HCT116 (cell line): ENCODE measurements at regions not wholly inside any gene's neighbourhood (a gene's known extent, or its start where the extent isn't known, plus 50 kb on each side); places are given as distances from the start of the nearest gene placed in this dataset.

Experiments used
- ATAC-seq: fragments of 200-7000 bp; cut with Tn5 transposase; 2 replicates; pipeline ENCODE4 v1.9.1; 2020; ENCODE audit warnings: mild to moderate bottlenecking, moderate library complexity
- BruUV-seq: library from RNA; stranded (reverse); fragments of 400-500 nt; replicated peaks from 2 replicates; lab custom pipeline; 2021; lab: Mats Ljungman, UMichigan
- CTCF ChIA-PET: fragments of 300-600 bp; sonication (Branson Sonifier 250); formaldehyde crosslinking; loops from one replicate; lab custom pipeline; 2021; ENCODE audit warnings: antibody characterized with exemption; lab: Charles Lee
- POLR2A ChIA-PET: fragments of 300-600, 350-600 bp; sonication (Branson Sonifier 250); formaldehyde crosslinking; loops from one replicate; lab custom pipeline; 2021; ENCODE audit warnings: antibody characterized with exemption; lab: Charles Lee
- RAD21 ChIA-PET, 2 experiments: fragments of 300-600 bp; sonication (Branson Sonifier 250); formaldehyde crosslinking; loops; one replicate each; lab custom pipeline; 2023; ENCODE audit warnings: low total read pairs in 2 of 2; ENCODE audit not compliant: uncharacterized antibody in 2 of 2, unreplicated experiment in 2 of 2, low non-redundant PET in 1 of 2; lab: Charles Lee
- DNase-seq: peaks from one replicate; pipeline ENCODE4 v3.0.0-alpha.2; 2010; ENCODE audit warnings: low read depth, low spot score
- H2AFZ ChIP-seq: fragments of 200-600 bp; shearing (Covaris generic), sonication (generic); 2 replicates; pipeline ENCODE4 v1.6.1; 2017; ENCODE audit warnings: low read depth, mixed run types, mixed read lengths, antibody characterized with exemption, low read length; ENCODE audit not compliant: poor library complexity, severe bottlenecking
- H3K27ac ChIP-seq: 2 replicates; pipeline ENCODE4 v1.5.1; 2012; ENCODE audit warnings: low read depth, low read length
- H3K27me3 ChIP-seq: fragments of 200-600 bp; sonication (generic); 2 replicates; pipeline ENCODE4 v1.6.1; 2016; ENCODE audit warnings: mixed run types, low read length, mixed read lengths; ENCODE audit not compliant: insufficient read depth
- H3K36me3 ChIP-seq, 2 experiments: fragments of 200-500 bp in 1 of 2; fragments of 200-600 bp in 1 of 2; sonication (Bioruptor generic) in 1 of 2; sonication (generic) in 1 of 2; 2 replicates each; pipeline versions ENCODE4 v1.5.1 to v1.6.1; 2014 to 2016; ENCODE audit warnings: low read length in 2 of 2, inconsistent platforms in 1 of 2, mixed read lengths in 1 of 2, mixed run types in 1 of 2; ENCODE audit not compliant: insufficient read depth in 2 of 2, control insufficient read depth in 1 of 2
- H3K4me1 ChIP-seq, 2 experiments: fragments of 200-600 bp in 1 of 2; sonication (generic) in 1 of 2; 2 replicates each; pipeline versions ENCODE4 v1.5.1 to v1.6.1; 2012 to 2017; ENCODE audit warnings: low read length in 2 of 2, inconsistent platforms in 1 of 2, mild to moderate bottlenecking in 1 of 2, mixed read lengths in 1 of 2, mixed run types in 1 of 2, moderate library complexity in 1 of 2; ENCODE audit not compliant: insufficient read depth in 2 of 2, control insufficient read depth in 1 of 2
- H3K4me2 ChIP-seq: fragments of 200-600 bp; sonication (generic); 2 replicates; pipeline ENCODE4 v1.6.1; 2017; ENCODE audit warnings: mixed run types, low read length, mixed read lengths
- H3K4me3 ChIP-seq, 2 experiments: fragments of 200-600 bp in 1 of 2; sonication (generic) in 1 of 2; replicated peaks in 1 of 2; 2 replicates each; pipeline ENCODE4 v1.5.1; 2011 to 2016; ENCODE audit warnings: low read length in 2 of 2, control low read depth in 1 of 2, low read depth in 1 of 2, mild to moderate bottlenecking in 1 of 2, mixed read lengths in 1 of 2, mixed run types in 1 of 2
- H3K79me2 ChIP-seq: fragments of 200-600 bp; sonication (generic); 2 replicates; pipeline ENCODE4 v1.6.1; 2017; ENCODE audit warnings: mild to moderate bottlenecking, mixed run types, low read length, moderate library complexity, mixed read lengths; ENCODE audit not compliant: insufficient read depth
- H3K9ac ChIP-seq: fragments of 200-600 bp; sonication (generic); 2 replicates; pipeline ENCODE4 v1.6.1; 2016; ENCODE audit warnings: low read length, mixed read lengths
- H3K9me2 ChIP-seq: fragments of 200-600 bp; sonication (generic), shearing (Covaris generic); 2 replicates; pipeline ENCODE4 v1.6.1; 2017; ENCODE audit warnings: mixed run types, mild to moderate bottlenecking, moderate library complexity; ENCODE audit not compliant: insufficient read depth
- H3K9me3 ChIP-seq, 2 experiments: fragments of 200-500 bp in 1 of 2; fragments of 200-600 bp in 1 of 2; sonication (Bioruptor generic) in 1 of 2; sonication (generic) in 1 of 2; 2 replicates each; pipeline ENCODE4 v1.6.1; 2014 to 2017; ENCODE audit warnings: low read length in 2 of 2, mixed read lengths in 2 of 2, inconsistent platforms in 1 of 2, low read depth in 1 of 2, mild to moderate bottlenecking in 1 of 2, mixed run types in 1 of 2, moderate library complexity in 1 of 2; ENCODE audit not compliant: control insufficient read depth in 1 of 2, insufficient read depth in 1 of 2
- H4K20me1 ChIP-seq: fragments of 200-600 bp; sonication (generic), shearing (Covaris generic); 2 replicates; pipeline ENCODE4 v1.6.1; 2017; ENCODE audit warnings: mixed run types, mild to moderate bottlenecking, moderate library complexity; ENCODE audit not compliant: insufficient read depth
- ELF1 ChIP-seq: IDR thresholded peaks from 2 replicates; pipeline ENCODE4 v1.6.1; 2012; ENCODE audit warnings: low read depth, borderline replicate concordance
- EZH2 ChIP-seq: fragments of 200-600 bp; sonication (generic); IDR thresholded peaks from 2 replicates; pipeline ENCODE4 v1.6.1; 2017; ENCODE audit warnings: antibody characterized with exemption, mixed run types
- FOSL1 ChIP-seq: IDR thresholded peaks from 2 replicates; pipeline ENCODE4 v1.6.1; 2012; ENCODE audit warnings: low read depth
- JUND ChIP-seq: IDR thresholded peaks from 2 replicates; pipeline ENCODE4 v1.6.1; 2012
- POLR2A ChIP-seq: IDR thresholded peaks from 2 replicates; pipeline ENCODE4 v1.7.0; 2011; ENCODE audit warnings: borderline replicate concordance; ENCODE audit not compliant: insufficient read depth, insufficient read length; ENCODE audit errors: extremely low read depth
- RAD21 ChIP-seq: IDR thresholded peaks from 2 replicates; pipeline ENCODE4 v1.6.1; 2012; ENCODE audit warnings: low read depth, mild to moderate bottlenecking
- TCF7L2 ChIP-seq: IDR thresholded peaks from 2 replicates; pipeline ENCODE4 v1.7.0; 2011; ENCODE audit warnings: borderline replicate concordance, inconsistent platforms; ENCODE audit not compliant: insufficient read depth, insufficient read length; ENCODE audit errors: extremely low read depth
- ZNF274 ChIP-seq: fragments of 200-500 bp; sonication (Bioruptor generic); IDR thresholded peaks from 2 replicates; pipeline ENCODE4 v1.6.1; 2014; ENCODE audit warnings: mild to moderate bottlenecking, low read depth, low read length, inconsistent platforms
- intact Hi-C: fragments of 100-400 bp; cut with micrococcal nuclease; formaldehyde crosslinking; loops from 2 replicates; pipeline ENCODE4 v1.10.0; 2022
- TF ChIP-seq, protein P1 (sequence below), 3 experiments: fragments of 200-600 bp in 1 of 3; sonication (generic) in 1 of 3; IDR thresholded peaks in 2 of 3; conservative IDR thresholded peaks in 1 of 3; 2 replicates each; pipeline ENCODE4 v1.5.1; 2012 to 2017; ENCODE audit warnings: low read depth in 2 of 3, low read length in 2 of 3, antibody characterized with exemption in 1 of 3, borderline replicate concordance in 1 of 3, control low read depth in 1 of 3, mild to moderate bottlenecking in 1 of 3, mixed read lengths in 1 of 3, mixed run types in 1 of 3, moderate library complexity in 1 of 3; ENCODE audit not compliant: insufficient read depth in 1 of 3
- TF ChIP-seq, protein P2 (sequence below): IDR thresholded peaks from 2 replicates; pipeline ENCODE4 v1.6.1; 2012; ENCODE audit warnings: low read depth

DNA sequence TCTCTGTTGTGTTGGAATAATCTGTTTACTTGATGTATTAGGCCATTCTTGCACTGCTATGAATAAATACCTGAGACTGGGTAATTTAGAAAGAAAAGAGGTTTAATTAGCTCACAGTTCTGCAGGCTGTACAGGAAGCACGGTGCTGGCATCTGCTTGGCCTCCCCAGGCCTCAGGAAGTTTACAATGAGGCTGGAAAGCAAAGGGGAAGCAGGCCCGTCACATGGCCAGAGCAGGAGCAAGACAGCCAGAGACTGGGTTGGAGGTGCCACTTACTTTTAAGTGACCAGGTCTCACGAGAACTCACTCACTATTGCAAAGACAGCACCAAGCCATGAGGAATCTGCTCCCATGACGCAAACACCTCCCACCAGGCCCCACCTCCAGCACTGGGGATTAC, 50.6 kb upstream of the FUCA2 start:
- intact Hi-C loops, result no loop called here
- ATAC-seq (no peak), DNase-seq (no peak)
- Histone ChIP-seq H3K27me3 (no peaks in the 10 kb centered on the region), H3K9ac (no peak overlapping the region), H3K27ac (no peak overlapping the region), H3K4me1 (no peaks in the 10 kb centered on the region), H3K4me3 (no peak overlapping the region), H3K9me3 (no peaks in the 10 kb centered on the region), H2AFZ (no peak overlapping the region), H3K4me2 (no peak overlapping the region), H3K9me2 (no peaks in the 10 kb centered on the region), H3K36me3 (no peaks in the 10 kb centered on the region), H4K20me1 (0 out of 2 replicates have a peak, but pooled peaks cover 4% of the 10 kb centered on the region), H3K79me2 (no peaks in the 10 kb centered on the region)
- CTCF ChIA-PET, result no interaction called here
- POLR2A ChIA-PET, result no interaction called here
- RAD21 ChIA-PET, result no interaction called here
- no TSS peak for BruUV-seq
- TF ChIP-seq EZH2 (no peak), TCF7L2 (no peak), ELF1 (no peak), RAD21 (no peak), JUND (no peak), FOSL1 (no peak), ZNF274 (no peak), POLR2A (no peak)
- TF ChIP-seq, protein P1, sequence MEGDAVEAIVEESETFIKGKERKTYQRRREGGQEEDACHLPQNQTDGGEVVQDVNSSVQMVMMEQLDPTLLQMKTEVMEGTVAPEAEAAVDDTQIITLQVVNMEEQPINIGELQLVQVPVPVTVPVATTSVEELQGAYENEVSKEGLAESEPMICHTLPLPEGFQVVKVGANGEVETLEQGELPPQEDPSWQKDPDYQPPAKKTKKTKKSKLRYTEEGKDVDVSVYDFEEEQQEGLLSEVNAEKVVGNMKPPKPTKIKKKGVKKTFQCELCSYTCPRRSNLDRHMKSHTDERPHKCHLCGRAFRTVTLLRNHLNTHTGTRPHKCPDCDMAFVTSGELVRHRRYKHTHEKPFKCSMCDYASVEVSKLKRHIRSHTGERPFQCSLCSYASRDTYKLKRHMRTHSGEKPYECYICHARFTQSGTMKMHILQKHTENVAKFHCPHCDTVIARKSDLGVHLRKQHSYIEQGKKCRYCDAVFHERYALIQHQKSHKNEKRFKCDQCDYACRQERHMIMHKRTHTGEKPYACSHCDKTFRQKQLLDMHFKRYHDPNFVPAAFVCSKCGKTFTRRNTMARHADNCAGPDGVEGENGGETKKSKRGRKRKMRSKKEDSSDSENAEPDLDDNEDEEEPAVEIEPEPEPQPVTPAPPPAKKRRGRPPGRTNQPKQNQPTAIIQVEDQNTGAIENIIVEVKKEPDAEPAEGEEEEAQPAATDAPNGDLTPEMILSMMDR (IDR thresholded peaks at IDR 0.05 in 2 of 3, conservative IDR thresholded peaks at IDR 0.05 in 1 of 3; ENCODE audit: borderline replicate concordance in 1 of 3, insufficient read depth in 1 of 3, low read depth in 2 of 3, low read length in 2 of 3), result no peak
- TF ChIP-seq, protein P2, sequence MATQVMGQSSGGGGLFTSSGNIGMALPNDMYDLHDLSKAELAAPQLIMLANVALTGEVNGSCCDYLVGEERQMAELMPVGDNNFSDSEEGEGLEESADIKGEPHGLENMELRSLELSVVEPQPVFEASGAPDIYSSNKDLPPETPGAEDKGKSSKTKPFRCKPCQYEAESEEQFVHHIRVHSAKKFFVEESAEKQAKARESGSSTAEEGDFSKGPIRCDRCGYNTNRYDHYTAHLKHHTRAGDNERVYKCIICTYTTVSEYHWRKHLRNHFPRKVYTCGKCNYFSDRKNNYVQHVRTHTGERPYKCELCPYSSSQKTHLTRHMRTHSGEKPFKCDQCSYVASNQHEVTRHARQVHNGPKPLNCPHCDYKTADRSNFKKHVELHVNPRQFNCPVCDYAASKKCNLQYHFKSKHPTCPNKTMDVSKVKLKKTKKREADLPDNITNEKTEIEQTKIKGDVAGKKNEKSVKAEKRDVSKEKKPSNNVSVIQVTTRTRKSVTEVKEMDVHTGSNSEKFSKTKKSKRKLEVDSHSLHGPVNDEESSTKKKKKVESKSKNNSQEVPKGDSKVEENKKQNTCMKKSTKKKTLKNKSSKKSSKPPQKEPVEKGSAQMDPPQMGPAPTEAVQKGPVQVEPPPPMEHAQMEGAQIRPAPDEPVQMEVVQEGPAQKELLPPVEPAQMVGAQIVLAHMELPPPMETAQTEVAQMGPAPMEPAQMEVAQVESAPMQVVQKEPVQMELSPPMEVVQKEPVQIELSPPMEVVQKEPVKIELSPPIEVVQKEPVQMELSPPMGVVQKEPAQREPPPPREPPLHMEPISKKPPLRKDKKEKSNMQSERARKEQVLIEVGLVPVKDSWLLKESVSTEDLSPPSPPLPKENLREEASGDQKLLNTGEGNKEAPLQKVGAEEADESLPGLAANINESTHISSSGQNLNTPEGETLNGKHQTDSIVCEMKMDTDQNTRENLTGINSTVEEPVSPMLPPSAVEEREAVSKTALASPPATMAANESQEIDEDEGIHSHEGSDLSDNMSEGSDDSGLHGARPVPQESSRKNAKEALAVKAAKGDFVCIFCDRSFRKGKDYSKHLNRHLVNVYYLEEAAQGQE, result no peak
